Subcutaneous abdominal adipose tissue (tissue), 5 donors: ENCODE measurements at regions not wholly inside any gene's neighbourhood (a gene's known extent, or its start where the extent isn't known, plus 50 kb on each side); places are given as distances from the start of the nearest gene placed in this dataset.

ENCODE experiments used
- H3K27ac ChIP-seq: one replicate; pipeline ENCODE4 v1.7.0; 2013; ENCODE audit warnings: low read depth, mild to moderate bottlenecking, inconsistent platforms, low read length, moderate library complexity
- H3K27me3 ChIP-seq, 5 donors: one replicate each; pipeline ENCODE4 v1.7.0; 2013; ENCODE audit warnings: low read length in 5 of 5, inconsistent platforms in 1 of 5; ENCODE audit not compliant: control insufficient read depth in 5 of 5, insufficient read depth in 4 of 5
- H3K36me3 ChIP-seq, 5 donors: one replicate each; pipeline ENCODE4 v1.7.0; 2013; ENCODE audit warnings: low read length in 5 of 5; ENCODE audit not compliant: control insufficient read depth in 5 of 5, insufficient read depth in 5 of 5
- H3K4me1 ChIP-seq, 5 donors: one replicate each; pipeline ENCODE4 v1.7.0; 2013; ENCODE audit warnings: low read length in 5 of 5, mild to moderate bottlenecking in 3 of 5, moderate library complexity in 1 of 5; ENCODE audit not compliant: control insufficient read depth in 5 of 5, insufficient read depth in 5 of 5
- H3K4me3 ChIP-seq, 5 donors: one replicate each; pipeline ENCODE4 v1.7.0; 2013; ENCODE audit warnings: low read length in 5 of 5, low read depth in 1 of 5
- H3K9ac ChIP-seq, 5 donors: one replicate each; pipeline ENCODE4 v1.7.0; 2013; ENCODE audit warnings: low read length in 5 of 5, mild to moderate bottlenecking in 4 of 5, moderate library complexity in 3 of 5
- H3K9me3 ChIP-seq, 5 donors: one replicate each; pipeline ENCODE4 v1.7.0; 2013; ENCODE audit warnings: low read length in 5 of 5; ENCODE audit not compliant: control insufficient read depth in 5 of 5
- donor health status: healthy.
- donor health status: healthy.
- donor health status: healthy.
- donor health status: healthy.
- donor health status: healthy.

GRCh38 chr15:31901501-31901900 is 128.8 kb upstream of the CHRNA7 start:
- Histone ChIP-seq H3K27ac (no peak overlapping the region), H3K9ac (no peak overlapping the region), H3K9me3 (peaks cover 7 to 25% (median 13%) of the 10 kb centered on the region in 5 donors), H3K4me1 (peaks cover 0 to 6% (median 0%) of the 10 kb centered on the region in 5 donors), H3K36me3 (no peaks in the 10 kb centered on the region), H3K27me3 (peaks cover 0 to 2% (median 0%) of the 10 kb centered on the region in 5 donors), H3K4me3 (no peak overlapping the region)

- Histone ChIP-seq H3K4me1 (peaks cover 0 to 6% (median 0%) of the 10 kb centered on the region in 5 donors), H3K9ac (peak overlapping the region in 1 of 5 donors; percentile 20), H3K27ac (no peak overlapping the region), H3K27me3 (peaks cover 0 to 2% (median 0%) of the 10 kb centered on the region in 5 donors), H3K4me3 (peak overlapping the region in 1 of 5 donors; percentile 10), H3K9me3 (peaks cover 0 to 3% (median 0%) of the 10 kb centered on the region in 5 donors), H3K36me3 (no peaks in the 10 kb centered on the region)
Observed at GRCh38 chr15:31905054-31905453, 125.3 kb upstream of the CHRNA7 start.

- H3K36me3 ChIP-seq = no peaks in the 10 kb centered on the region
- no peaks in the 10 kb centered on the region for H3K4me1 ChIP-seq
- peaks cover 0 to 6% (median 0%) of the 10 kb centered on the region in 5 donors for H3K9me3 ChIP-seq
- H3K9ac ChIP-seq = no peak overlapping the region
- no peak overlapping the region for H3K4me3 ChIP-seq
- H3K27ac ChIP-seq = no peak overlapping the region
- H3K27me3 ChIP-seq = peaks cover 0 to 3% (median 0%) of the 10 kb centered on the region in 5 donors
Observed at GRCh38 chr15:31925541-31925940, 104.8 kb upstream of the CHRNA7 start.

- Histone ChIP-seq H3K27ac (no peak overlapping the region), H3K36me3 (no peaks in the 10 kb centered on the region), H3K4me3 (no peak overlapping the region), H3K4me1 (no peaks in the 10 kb centered on the region), H3K9me3 (no peaks in the 10 kb centered on the region), H3K9ac (no peak overlapping the region), H3K27me3 (peaks cover 0 to 4% (median 0%) of the 10 kb centered on the region in 5 donors)
Observed at GRCh38 chr15:31930967-31931366, 99.3 kb upstream of the CHRNA7 start.

GRCh38 chr15:31932576-31932975 is 97.7 kb upstream of the CHRNA7 start:
- no peak overlapping the region for H3K4me3 ChIP-seq
- H3K4me1 ChIP-seq = no peaks in the 10 kb centered on the region
- H3K27ac ChIP-seq = no peak overlapping the region
- H3K9ac ChIP-seq = no peak overlapping the region
- peaks cover 0 to 4% (median 0%) of the 10 kb centered on the region in 5 donors for H3K27me3 ChIP-seq
- H3K9me3 ChIP-seq = peaks cover 0 to 3% (median 0%) of the 10 kb centered on the region in 5 donors
- H3K36me3 ChIP-seq = no peaks in the 10 kb centered on the region

- Histone ChIP-seq H3K4me3 (no peak overlapping the region), H3K4me1 (no peaks in the 10 kb centered on the region), H3K9me3 (peaks cover 0 to 3% (median 0%) of the 10 kb centered on the region in 5 donors)
Observed at GRCh38 chr15:31934821-31935220, 95.5 kb upstream of the CHRNA7 start.

GRCh38 chr15:31953478-31953877 is 76.8 kb upstream of the CHRNA7 start:
- Histone ChIP-seq H3K9me3 (peaks cover 2 to 26% (median 18%) of the 10 kb centered on the region in 5 donors), H3K4me1 (no peaks in the 10 kb centered on the region), H3K4me3 (no peak overlapping the region), H3K9ac (no peak overlapping the region), H3K27ac (no peak overlapping the region), H3K36me3 (no peaks in the 10 kb centered on the region), H3K27me3 (peaks cover 0 to 8% (median 5%) of the 10 kb centered on the region in 5 donors)

More at GRCh38 chr15:31934821-31935220, 95.5 kb upstream of the CHRNA7 start:
- Histone ChIP-seq H3K27me3 (peaks cover 0 to 4% (median 0%) of the 10 kb centered on the region in 5 donors), H3K27ac (no peak overlapping the region), H3K36me3 (no peaks in the 10 kb centered on the region), H3K9ac (no peak overlapping the region)

GRCh38 chr15:31954374-31955172 is 75.7 kb upstream of the CHRNA7 start:
- H3K4me1 ChIP-seq = no peaks in the 10 kb centered on the region
- H3K9me3 ChIP-seq = peaks cover 2 to 34% (median 23%) of the 10 kb centered on the region in 5 donors
- H3K27ac ChIP-seq = no peak overlapping the region
- H3K27me3 ChIP-seq = peaks cover 0 to 8% (median 5%) of the 10 kb centered on the region in 5 donors
- no peak overlapping the region for H3K9ac ChIP-seq
- H3K36me3 ChIP-seq = no peaks in the 10 kb centered on the region
- H3K4me3 ChIP-seq = no peak overlapping the region

- no peaks in the 10 kb centered on the region for H3K36me3 ChIP-seq
- no peak overlapping the region for H3K9ac ChIP-seq
- no peak overlapping the region for H3K27ac ChIP-seq
- peaks cover 0 to 8% (median 5%) of the 10 kb centered on the region in 5 donors for H3K27me3 ChIP-seq
- no peak overlapping the region for H3K4me3 ChIP-seq
- peaks cover 2 to 41% (median 32%) of the 10 kb centered on the region in 5 donors for H3K9me3 ChIP-seq
- H3K4me1 ChIP-seq = no peaks in the 10 kb centered on the region
Observed at GRCh38 chr15:31955734-31956133, 74.6 kb upstream of the CHRNA7 start.

GRCh38 chr15:31957581-31957980 is 72.7 kb upstream of the CHRNA7 start:
- no peaks in the 10 kb centered on the region for H3K4me1 ChIP-seq
- H3K36me3 ChIP-seq = no peaks in the 10 kb centered on the region
- H3K27ac ChIP-seq = no peak overlapping the region
- H3K27me3 ChIP-seq = peaks cover 0 to 8% (median 3%) of the 10 kb centered on the region in 5 donors
- H3K9ac ChIP-seq = no peak overlapping the region
- H3K9me3 ChIP-seq = peaks cover 2 to 41% (median 32%) of the 10 kb centered on the region in 5 donors
- H3K4me3 ChIP-seq = no peak overlapping the region
